Coronary artery (tissue), 2 donors: ENCODE measurements at regions not wholly inside any gene's neighbourhood (a gene's known extent, or its start where the extent isn't known, plus 50 kb on each side); places are given as distances from the start of the nearest gene placed in this dataset.

Experiments used
- DNase-seq: peaks from one replicate; pipeline ENCODE4 v3.0.0-alpha.2; 2017; ENCODE audit warnings: low spot score
- H3K27ac ChIP-seq, 2 donors: fragments of 200-600 bp; sonication (generic); one replicate each; pipeline ENCODE4 v1.5.1; 2016 to 2019
- H3K4me3 ChIP-seq: fragments of 200-600 bp; sonication (generic); 2 replicates; pipeline ENCODE4 v1.5.1; 2016; ENCODE audit warnings: mild to moderate bottlenecking, moderate library complexity
- CTCF ChIP-seq: fragments of 200-600 bp; sonication (generic); IDR thresholded peaks from one replicate; pipeline ENCODE4 v1.5.1; 2019; ENCODE audit warnings: antibody characterized with exemption

- no peak for TF ChIP-seq CTCF
- no peak overlapping the region for H3K27ac ChIP-seq
- DNase-seq: no peak
- no peak overlapping the region for H3K4me3 ChIP-seq
Observed at GRCh38 chr2:5937321-5937720, 245.1 kb downstream of the SOX11 start.

GRCh38 chr2:5937851-5938565 lies 245.8 kb downstream of the SOX11 start:
- TF ChIP-seq CTCF: no peak
- no peak overlapping the region for H3K27ac ChIP-seq
- no peak overlapping the region for H3K4me3 ChIP-seq
- no peak for DNase-seq

GRCh38 chr2:5938566-5938896 lies 246.3 kb downstream of the SOX11 start:
- no peak for DNase-seq
- TF ChIP-seq CTCF: no peak
- Histone ChIP-seq H3K4me3 (no peak overlapping the region), H3K27ac (no peak overlapping the region)

GRCh38 chr2:5939553-5939952 lies 247.4 kb downstream of the SOX11 start:
- no peak for TF ChIP-seq CTCF
- Histone ChIP-seq H3K27ac (no peak overlapping the region), H3K4me3 (no peak overlapping the region)
- DNase-seq: no peak

- no peak for TF ChIP-seq CTCF
- H3K27ac ChIP-seq: no peak overlapping the region
- no peak for DNase-seq
- no peak overlapping the region for H3K4me3 ChIP-seq
Observed at GRCh38 chr2:5940596-5941535, 248.7 kb downstream of the SOX11 start.

- H3K27ac ChIP-seq: no peak overlapping the region
- DNase-seq: no peak
- no peak overlapping the region for H3K4me3 ChIP-seq
- no peak for TF ChIP-seq CTCF
Observed at GRCh38 chr2:5942204-5942603, 250.0 kb downstream of the SOX11 start.
